ENCODE measurements at regions not wholly inside any gene's neighbourhood (a gene's known extent, or its start where the extent isn't known, plus 50 kb on each side); places are given as distances from the start of the nearest gene placed in this dataset.
A peak's percentile ranks its signal among the peaks of the same experiment; 100 is the strongest.

DNA sequence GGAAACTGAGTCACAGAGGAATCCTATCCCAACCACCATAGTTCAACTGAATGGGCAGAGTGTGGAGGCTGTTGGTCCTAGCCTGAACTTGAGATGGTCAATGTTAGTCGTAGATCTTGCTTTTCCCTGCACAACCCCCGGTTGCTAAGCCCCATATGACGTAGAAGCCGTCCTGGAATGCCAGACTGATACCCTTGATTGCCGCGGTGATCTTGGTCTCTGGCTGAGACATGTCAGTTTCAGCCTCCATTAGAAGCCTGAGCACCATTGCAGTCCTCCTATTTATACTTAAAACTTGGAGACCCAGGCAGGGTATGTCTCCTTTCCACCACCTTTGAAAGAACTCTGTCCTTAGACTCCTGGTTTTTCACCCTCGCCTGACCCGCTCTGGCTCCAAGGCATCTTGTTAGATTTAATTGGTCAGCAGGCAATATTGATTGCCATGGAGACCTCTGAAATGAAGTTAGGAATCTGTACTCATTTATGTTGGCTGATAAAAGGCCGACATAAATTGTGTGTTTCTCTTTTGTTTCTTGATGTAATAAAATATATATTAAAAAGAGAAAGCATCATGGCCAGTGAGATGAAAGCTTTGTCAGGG, 53.4 kb downstream of the RPLP1 start:
- DNase-seq = no peak

DNA sequence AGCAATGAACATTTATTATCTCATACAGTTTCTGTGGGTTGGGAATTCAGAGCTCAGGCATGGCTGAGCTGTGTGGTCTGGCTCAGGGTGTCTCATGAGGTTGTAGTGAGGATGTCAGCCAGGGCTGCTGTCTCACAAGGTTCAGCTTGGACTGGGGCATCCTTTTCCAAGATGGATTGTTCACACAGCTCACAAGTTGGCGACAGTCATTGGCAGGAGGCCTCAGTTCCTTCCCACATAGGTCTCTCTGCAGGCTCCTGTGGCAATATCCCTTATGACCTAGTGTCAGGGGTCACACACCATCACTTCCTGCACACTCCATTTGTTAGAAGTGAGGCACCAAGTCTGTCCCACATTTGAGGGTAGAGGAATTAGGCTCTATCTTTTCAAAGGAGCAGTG, 56.0 kb downstream of the RPLP1 start:
- no peak for DNase-seq

DNA sequence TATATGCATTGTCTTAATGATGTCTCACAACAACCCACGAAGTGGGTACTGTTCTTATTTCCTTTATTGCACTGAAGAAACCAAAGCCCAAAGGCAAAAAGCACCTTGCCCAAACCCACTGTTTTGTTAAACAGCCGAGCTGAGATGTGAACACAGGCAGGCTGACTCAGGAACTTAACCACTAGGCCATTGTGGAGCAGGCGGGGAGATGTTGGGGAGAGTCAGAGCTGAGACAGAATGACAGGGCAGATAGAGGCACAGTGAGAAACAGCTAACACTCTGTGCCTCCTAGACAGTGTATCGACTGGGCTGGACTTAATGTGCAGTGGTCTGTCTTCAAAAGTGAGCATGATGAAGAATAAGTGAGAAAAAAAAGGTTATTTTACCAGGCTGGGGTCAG, 56.5 kb downstream of the RPLP1 start:
- no peak for DNase-seq

DNA sequence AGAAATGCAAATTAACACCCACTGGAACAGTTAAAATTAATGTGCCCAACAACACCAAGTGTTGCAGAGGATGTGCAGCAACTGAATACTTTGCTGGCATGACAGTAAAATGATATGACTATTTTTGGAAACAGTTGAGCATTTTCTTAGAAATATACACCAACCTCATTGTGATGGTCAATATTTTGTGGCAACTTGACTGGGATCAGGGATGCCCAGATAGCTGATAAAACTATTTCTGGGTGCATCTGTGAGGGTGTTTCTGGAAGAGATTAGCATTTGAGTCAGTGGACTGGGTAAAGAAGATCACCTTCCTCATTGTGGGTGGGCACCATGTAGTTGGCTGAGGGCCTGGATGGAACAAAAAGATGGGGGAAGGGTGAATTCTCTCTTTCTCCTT, 57.9 kb downstream of the RPLP1 start:
- DNase-seq = no peak

DNA sequence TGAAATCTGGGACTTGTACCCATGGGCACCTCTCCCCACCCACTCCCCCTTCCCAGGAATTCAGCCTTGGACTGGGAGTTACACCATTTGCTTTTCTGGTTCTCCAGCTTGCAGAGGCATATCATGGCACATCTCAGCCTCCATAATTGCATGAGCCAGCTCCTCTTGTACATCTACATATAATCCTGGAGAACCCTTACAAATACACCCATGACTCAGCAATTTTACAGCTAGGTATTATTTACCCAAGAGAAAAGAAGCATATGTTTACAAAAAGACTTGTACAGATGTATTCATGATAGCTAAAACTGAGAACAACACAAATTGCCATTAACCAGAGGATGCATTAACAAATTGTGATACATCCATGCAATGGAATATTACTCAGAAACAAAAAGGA, 58.4 kb downstream of the RPLP1 start:
- DNase-seq = no peak

DNA sequence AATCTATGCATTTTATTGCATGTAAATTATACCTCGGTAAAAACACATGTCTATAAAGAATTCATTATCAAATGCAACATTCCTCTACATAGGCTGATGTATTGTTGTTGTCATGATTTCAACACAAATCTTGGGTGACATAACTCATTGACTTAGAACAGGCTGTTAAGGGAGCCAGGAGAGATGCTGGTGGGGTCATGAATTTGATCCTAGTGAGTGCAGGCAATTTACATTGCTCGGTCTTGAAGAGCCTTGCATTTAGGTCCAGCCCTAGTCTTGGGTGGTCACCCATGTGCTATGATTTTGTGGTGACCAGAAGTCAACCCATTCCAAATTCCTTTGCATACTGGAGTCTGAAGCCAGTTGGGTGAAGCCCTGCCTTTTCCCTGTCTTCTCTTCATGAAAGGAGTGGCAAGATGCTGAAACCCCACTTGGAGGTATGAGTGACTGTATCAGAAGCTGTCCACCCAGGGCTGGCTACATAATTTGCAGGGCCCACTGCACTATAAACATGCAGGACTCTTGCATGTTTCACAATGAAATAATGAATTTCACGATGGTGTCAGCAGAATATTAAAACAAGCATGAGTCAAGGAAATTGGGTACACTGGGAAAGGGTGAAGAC, 59.2 kb downstream of the RPLP1 start:
- DNase-seq = no peak

DNA sequence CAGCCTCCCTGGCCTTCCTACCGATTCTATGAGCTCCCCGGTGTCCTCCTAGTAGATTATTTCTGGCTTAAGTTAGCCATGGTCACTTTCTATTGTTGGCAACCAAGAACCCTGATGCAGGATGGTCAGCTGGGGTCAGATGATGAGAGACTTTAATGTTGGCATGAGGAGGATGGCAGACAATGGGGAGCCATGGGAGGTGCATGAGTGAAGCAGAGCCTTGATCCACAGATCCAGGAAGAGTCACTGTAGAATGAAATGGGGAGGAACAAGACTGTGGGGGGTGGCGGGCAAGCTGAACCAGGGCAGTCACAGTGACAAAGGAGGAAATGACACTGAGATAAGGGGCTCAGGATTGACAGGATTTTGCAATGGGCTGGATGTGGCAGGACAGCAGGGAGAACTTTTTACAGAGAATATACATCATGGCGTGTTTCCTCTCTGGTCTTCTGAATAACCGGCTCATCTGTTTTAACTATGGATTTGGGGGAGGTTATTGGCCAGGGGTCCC, 60.9 kb downstream of the RPLP1 start:
- no peak for DNase-seq

DNA sequence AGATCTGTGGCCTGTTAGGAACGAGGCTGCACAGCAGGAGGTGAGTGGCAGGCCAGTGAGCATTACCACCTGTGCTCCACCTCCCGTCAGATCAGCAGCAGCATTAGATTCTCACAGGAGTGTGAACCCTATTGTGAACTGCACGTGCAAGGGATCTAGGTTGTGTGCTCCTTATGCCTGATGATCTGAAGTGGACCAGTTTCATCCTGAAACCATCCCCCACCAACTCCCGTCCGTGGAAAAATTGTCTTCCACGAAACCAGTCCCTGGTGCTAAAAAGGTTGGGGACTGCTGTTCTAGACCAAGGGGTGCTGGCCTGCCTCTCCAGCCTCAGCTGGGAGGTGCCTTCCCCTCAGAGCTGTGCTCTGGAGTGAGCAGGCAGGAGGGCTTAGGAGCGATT, 61.4 kb downstream of the RPLP1 start:
- no peak for DNase-seq

DNA sequence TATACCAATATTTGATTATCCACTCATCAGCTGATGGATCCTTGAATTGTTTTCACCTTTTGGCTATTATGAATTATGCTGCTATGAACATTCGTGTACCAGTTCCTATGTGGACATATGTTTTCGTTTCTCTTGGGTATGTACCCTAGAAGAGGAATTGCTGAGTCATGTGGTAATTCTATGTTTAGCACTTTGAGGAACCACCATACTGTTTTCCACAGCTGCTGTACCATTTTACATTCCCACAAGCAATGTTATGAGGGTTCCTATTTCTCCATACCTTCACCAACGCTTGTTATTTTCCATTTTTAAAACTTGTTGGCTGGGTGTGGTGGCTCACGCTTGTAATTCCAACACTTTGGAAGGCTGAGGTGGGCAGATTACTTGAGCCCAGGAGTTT, 62.9 kb downstream of the RPLP1 start:
- no peak for DNase-seq

DNA sequence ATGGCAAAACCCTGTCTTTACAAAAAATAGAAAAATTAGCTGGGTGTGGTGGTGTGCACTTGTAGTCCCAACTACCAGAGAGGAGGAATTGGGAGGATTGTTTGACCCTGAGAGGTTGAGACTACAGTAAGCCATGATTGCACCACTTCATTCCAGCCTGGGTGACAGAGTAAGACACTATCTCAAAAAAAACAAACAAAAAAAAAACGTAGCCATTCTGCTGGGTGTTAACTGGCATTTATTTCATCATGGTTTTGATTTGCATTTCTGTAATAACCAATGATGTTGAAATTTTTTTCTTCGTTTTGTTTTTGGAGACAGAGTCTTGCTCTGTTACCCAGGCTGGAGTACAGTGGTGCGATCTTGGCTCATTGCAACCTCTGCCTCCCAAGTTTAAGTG, 63.3 kb downstream of the RPLP1 start:
- no peak for DNase-seq

DNA sequence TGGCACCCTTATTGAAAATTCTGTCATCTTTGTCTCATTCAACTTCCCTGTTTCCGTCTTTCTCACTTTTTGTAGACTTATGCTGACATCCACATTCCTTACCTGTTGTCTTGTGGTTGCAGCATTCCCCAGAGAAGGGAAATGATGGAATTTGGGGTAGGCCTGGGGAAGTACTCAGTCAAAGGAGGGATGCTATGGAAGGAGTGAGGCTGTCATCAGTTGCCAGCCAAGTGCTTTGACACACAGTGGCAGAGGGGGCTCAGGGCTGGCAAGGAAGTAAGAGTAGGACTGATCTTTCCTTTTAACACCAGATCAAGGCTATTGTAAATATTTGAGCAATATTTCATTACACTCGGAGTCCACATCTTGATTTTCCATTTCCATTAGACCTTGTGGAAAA, 64.4 kb downstream of the RPLP1 start:
- no peak for DNase-seq

DNA sequence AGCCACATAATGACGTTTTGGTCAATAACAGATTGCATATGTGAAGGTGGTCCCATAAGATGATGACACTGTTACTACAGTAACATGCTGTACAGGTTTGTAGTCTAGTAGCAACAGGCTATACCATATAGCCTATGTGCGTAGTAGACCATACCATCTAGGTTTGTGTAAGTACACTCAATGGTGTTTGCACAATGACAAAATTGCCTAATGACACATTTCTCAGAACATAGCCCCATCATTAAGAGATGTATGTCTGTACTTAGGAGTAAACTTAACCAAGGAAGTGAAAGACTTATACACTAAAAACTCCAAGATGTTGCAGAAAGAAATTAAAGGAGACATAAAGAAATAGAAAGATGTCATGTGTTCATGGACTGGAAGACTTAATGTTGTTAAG, 66.2 kb downstream of the RPLP1 start:
- DNase-seq = no peak

DNA sequence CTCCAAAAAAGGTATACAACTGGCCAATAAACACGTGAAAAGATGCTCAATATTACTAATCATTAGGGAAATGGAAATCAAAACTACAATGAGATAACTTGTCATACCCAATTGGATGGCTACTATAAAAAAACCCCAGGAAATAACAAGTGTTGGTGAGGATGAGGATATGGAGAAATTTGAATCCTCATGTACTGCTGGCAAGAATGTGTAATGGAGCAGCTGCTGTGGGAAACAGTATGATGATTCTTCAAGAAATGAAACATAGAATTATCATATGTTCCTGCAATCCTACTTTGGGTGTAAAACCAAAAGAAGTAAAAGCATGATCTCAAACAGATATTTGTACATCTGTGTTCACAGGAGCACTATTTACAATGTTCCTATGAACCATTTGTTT, 67.4 kb downstream of the RPLP1 start:
- no peak for DNase-seq

DNA sequence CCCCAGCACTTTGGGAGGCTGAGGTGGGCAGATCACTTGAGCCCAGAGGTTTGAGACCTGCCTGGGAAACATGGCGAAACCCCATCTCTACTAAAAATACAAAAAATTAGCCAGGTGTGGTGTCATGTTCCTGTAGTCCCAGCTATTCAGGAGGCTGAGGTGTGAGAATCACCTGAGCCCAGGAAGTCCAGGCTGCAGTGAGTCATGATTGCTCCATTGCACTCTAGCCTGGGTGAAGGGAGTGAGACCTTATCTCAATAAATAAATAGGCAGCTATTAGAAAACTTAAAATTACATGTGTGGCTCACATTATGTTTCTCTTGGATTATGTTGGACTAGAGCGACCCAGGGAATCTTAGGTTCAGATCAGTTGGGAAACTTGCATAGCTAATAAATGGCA, 69.7 kb downstream of the RPLP1 start:
- DNase-seq = no peak

DNA sequence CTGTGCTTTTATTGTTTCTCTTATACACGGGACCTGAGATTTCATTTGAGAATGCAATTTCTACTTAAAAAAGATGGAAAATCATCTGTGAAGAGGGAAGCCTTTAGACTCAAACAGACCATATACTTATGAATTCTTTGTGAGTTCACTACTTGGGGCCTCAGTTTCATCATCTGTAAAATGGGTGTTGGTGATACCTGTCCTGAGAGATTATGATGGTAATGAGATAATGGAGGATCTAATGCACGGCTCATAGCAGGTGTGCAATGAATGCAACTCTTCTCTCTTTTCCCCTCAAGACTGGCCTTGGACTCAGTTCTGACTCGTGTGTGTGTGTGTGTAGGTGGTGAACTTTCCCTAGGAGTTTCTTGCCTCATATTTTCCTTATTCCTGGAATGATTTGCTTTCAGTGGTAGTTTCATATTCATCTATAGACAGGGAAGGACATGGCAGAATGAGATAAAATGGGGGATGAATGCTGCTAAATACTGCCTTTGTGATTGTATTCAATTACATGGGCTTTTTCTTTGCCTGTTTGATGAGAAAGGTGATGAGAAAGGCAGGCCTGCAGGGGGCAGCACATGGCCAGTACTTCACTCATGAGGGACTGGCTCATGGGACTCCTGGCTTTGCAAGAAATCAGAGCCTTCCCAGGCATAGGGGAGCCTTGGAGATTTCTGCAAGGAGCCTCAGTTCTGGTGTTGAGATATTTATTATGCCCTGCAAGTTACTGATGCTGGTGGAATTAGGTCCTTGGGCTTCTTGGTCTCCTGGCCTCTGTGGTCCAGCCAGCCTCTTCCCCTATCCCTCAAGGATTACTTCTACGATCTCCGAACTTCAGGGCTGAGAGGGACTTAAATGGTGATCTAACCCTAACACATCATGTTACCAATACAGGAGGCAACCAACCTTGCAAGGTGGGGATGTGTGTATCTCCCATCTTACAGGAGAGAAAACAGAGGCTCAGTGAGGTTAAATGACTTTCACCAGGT, 70.7 kb downstream of the RPLP1 start:
- peak; percentile 20 for DNase-seq

DNA sequence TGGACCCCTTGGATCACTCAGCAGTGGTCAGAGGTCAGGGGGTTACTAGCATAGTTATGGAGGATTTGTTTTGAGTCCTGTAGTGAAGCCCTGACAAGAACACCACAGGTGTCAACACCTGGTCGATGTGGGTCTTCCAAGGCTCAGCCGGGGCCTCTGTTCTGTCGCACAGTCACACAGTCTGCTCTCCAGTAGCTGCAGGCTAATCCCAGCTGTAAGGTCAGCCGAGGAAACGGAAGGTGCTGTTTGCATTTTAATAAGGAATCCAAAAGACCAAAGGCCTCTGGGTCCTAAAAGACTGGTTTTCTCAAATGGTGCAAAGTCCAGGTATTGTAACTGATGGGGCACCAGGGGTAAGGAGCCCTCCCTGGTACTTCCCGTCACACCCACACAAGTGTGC, 71.7 kb downstream of the RPLP1 start:
- no peak for DNase-seq

DNA sequence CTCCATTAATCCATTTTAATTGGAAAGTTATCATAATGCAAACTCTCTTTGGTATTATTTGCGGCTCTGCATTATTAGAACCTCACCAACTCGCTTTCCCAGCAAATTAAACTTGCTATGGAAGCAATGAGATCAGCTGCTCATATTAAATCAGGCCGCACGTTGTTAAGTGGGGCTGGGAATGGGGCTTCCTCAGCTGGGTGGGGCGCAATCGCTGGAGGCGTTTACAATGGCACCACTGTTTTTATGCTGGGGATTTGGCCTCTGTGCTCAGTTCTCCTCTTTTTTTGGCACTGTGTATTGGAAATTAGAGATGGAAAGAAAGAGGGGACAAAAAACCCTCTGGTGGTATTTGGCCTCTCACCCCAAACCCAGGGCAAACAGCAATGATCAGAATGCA, 72.2 kb downstream of the RPLP1 start:
- DNase-seq = no peak

DNA sequence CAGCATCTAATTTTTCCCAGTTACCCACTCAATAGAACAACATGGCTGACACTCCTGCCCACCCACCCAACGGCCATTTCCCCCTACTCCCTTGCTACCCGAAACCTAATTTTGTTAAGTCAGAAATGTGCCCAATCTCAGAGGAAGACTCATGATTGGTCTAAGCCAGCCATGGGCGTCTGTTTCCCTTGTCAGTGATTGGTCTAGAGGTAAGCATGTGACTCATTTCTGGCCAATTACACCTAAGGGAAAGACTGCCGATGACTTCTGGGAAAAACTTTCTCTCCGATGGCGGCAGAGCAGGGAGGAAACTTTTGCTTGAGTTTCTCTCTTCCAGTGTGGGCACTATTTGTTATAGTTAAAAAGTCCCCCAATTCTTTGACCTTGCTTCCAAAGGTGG, 72.9 kb downstream of the RPLP1 start:
- no peak for DNase-seq

DNA sequence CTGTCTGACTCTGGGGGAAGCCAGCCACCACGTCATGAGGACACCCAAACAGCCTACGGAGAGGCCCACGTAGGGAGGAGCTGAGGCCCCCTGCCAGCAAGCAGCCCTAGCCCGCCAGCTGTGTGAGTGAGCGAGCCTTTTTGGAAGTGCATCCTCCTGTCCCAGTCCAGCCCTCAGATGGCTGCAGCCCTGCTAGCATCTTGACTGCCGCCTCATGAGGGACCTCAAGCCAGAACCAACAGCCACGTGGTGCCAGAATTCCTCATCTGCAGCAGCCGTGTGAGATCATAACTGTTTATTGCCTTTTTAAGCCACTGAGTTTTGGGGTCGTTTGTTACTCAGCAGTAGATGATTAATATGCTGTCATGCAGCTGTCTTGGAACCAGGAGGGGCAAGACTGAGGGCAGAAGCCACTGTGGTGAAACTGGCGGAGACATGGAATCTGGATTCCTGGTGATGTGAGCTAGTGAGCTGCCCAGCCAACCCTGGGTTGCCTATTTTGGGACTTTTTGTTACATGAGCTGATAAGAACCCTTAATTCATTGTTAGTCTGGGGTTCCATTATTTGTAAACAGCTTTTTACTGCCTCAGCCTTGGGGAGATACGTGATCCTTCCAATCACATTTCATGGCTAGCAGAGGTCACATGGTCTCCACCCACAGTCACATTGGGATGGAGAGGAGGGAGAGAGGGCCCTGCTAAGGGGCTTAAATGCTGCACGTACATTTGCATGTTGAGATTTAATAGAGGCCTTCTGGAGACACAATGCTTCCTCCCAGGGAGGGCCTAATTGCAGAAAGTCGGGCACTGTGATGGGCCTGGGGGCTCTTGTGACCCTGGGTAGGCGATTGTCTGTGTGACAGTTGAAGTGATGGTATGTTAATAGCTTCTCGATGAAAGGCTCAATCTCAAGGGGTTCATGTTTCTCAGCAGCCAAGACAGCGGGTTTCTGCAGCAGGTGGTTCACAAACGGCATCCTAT, 73.8 kb downstream of the RPLP1 start:
- DNase-seq = no peak

DNA sequence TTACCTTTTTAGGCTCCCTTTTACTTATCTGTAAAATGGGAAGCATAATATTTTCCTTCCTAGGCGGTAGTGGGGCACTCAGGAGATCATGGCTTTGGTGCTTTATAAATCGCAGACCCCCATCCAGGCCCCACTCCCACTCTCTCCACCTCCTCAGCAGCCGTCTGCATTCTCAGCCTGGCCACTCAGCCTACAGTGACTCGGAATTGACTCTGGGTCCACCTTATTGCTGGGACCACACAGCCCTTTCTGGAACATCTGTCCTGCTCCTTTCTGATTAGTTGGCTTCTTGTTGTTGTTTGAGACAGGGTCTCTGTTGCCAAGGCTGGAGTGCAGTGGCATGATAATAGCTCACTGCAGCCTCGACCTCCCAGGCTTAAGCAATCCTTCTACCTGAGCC, 76.5 kb downstream of the RPLP1 start:
- no peak for DNase-seq

DNA sequence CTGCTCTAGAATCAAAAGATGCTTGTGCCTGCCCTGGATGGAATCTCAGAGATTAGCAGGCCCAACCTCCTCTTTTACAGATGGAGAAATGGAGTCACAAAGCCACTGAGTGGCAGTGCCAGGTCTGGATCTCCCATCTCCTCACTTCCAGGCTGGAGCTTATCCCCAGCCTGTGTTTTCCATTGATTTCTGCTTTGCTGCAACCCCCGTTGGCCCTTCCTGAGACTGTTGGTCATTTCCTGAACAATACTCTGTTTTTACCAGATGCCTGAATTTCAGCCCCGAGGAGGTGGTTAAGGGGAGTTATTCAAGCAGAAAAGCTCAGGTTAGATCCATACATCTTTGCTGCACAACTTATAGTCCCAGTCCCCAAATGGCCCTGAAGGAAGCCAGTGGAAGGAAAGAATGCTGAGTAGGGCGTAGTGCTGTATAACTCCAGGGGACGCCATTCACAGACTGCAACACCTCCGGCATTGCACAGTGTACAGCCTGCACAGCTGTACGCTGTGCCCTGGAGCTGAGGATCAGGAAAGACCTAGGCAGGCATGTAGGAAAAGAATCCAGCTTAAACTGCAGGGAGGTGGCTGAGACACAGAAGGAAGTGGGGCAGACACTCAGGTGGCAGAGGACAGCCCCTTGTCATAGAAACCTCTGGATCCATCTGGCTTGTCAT, 77.5 kb downstream of the RPLP1 start:
- DNase-seq = no peak
